DMS53 treated with DMSO at 0.1 percent for 48 hours (cell line): ENCODE measurements at regions not wholly inside any gene's neighbourhood (a gene's known extent, or its start where the extent isn't known, plus 50 kb on each side); places are given as distances from the start of the nearest gene placed in this dataset.
"Not testable (repeated sequence)": the region's sequence is repeated elsewhere in the genome, so short reads cannot be mapped to it uniquely, and the experiment has no call there.

Source experiments
- DNase-seq: peaks from one replicate; lab custom pipeline; 2025; ENCODE audit not compliant: unreplicated experiment; lab: John Stamatoyannopoulos, UW

- DNase-seq, result not testable (repeated sequence)
Measured at GRCh38 chr3:125791021-125791420, 178.0 kb upstream of the ROPN1B start.

DNA sequence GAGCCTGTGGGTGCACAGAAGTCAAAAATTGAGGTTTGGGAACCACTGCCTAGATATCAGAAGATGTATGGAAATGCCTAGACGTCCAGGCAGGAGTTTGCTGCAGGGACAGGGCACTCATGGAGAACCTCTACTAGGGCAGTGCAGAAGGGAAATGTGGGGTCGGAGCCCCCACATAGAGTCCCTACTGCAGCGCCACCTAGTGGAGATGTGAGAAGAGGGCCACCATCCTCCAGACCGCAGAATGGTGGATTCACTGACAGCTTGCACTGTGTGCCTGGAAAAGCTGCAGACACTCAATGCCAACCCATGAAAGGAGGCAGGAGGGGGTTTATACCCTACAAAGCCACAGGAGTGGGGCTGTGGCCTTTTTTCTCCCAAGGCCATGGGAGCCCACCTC is 159.0 kb upstream of the ROPN1B start:
- not testable (repeated sequence) for DNase-seq

GRCh38 chr3:125822175-125822574 is 146.8 kb upstream of the ROPN1B start:
- not testable (repeated sequence) for DNase-seq

DNA sequence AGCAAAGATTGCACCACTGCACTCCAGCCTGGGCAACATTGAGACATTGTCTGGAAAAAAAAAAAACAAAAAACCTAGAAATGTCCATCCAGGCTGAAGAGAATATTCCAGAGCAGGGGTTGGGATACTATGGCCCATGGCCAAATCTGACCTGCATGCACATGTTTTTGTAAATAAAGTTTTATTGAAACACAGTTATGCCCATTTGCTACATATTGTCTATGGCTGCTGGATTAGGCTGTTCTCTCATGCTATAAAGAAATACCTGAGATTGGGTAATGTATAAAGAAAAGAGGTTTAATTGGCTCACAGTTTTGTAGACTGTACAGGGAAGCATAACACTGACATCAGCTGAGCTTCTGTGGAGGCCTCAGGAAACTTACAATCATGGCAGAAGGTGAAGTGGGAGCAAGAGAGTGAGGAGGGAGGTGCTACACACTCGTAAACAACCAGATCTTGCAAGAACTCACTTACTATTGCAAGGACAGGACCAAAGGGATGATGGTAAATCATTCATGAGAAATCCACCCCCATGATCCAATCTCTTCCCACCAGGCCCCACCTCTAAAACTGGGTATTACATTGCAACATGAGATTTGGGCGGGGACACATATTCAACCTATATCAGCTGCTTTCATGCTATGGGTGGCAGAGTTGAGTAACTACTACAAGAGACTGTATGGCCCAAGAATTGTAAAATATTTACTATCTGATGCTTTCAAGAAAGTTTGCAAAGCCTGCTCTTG is 137.8 kb upstream of the ROPN1B start:
- DNase-seq, result not testable (repeated sequence)

- not testable (repeated sequence) for DNase-seq
Measured at GRCh38 chr3:125835562-125835961, 133.4 kb upstream of the ROPN1B start.

DNA sequence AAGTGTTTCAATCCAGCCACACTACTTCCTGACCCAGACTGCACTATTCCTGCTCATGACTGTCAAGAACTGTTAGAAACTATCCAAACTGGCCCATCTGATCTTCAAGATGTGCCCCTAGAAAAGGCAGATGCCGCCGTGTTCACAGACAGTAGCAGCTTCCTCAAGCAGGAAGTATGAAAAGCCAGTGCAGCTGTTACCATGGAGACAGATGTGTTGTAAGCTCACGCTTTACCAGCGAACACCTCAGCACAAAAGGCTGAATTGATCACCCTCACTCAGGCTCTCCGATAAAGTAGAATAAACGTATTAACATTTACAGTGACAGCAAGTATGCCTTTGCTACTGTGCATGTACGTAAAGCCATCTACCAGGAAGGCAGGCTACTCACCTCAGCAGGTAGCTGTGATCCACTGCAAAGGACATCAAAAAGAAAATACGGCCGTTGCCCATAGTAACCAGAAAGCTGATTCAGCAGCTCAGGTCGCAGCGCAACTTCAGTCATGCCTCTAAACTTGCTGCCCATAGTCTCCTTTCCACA is 132.9 kb upstream of the ROPN1B start:
- DNase-seq, result not testable (repeated sequence)

DNA sequence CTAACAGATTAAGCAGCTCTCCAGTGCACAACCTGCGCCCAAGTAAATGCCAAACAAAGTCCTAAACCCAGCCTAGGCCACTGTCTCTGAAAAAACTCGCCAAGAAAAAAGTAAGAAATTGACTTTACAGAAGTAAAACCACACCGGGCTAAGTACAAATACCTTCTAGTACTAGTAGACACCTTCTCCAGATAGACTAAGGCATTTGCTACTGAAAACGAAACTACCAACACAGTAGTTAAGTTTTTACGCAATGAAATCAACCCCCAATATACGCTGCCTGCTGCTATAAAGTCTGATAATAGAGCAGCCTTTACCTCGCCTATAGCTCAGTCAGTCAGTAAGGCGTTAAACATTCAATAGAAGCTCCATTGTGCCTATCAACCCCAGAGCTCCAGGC is 132.2 kb upstream of the ROPN1B start:
- not testable (repeated sequence) for DNase-seq

- not testable (repeated sequence) for DNase-seq
Measured at GRCh38 chr3:125838857-125839256, 130.1 kb upstream of the ROPN1B start.

- DNase-seq, result not testable (repeated sequence)
Measured at GRCh38 chr3:125840465-125840864, 128.5 kb upstream of the ROPN1B start.

DNA sequence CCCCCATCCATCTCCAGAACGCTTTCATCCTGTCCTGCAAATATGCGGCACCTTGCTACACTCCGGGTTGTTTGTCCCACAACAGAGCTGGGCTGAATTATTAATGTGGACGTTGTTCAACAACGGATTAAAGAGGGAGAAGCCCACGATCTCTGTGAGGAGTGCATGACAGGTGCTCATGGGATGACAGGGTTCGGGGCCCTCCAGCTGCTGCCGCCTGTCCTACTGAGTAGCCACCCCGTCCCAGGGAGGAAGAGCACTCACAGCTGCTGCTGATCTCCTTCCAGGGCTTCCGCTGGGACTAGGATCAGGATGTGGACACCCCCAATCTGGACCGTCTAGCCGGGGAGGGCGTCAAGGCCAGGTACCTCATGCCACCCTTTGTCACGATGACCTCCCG is 121.0 kb upstream of the ROPN1B start:
- not testable (repeated sequence) for DNase-seq

DNA sequence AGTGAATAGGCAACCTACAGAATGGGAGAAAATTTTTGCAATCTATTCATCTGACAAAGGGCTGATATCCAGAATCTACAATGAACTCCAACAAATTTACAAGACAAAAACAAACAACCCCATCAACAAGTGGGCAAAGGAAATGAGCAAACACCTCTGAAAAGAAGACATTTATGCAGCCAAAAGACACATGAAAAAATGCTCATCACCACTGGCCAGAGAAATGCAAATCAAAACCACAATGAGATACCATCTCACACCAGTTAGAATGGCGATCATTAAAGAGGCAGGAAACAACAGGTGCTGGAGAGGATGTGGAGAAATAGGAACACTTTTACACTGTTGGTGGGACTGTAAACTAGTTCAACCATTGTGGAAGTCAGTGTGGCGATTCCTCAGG is 114.0 kb upstream of the ROPN1B start:
- not testable (repeated sequence) for DNase-seq

GRCh38 chr3:125860547-125860946 is 108.4 kb upstream of the ROPN1B start:
- not testable (repeated sequence) for DNase-seq

- DNase-seq, result not testable (repeated sequence)
Measured at GRCh38 chr3:125862841-125863254, 106.1 kb upstream of the ROPN1B start.

DNA sequence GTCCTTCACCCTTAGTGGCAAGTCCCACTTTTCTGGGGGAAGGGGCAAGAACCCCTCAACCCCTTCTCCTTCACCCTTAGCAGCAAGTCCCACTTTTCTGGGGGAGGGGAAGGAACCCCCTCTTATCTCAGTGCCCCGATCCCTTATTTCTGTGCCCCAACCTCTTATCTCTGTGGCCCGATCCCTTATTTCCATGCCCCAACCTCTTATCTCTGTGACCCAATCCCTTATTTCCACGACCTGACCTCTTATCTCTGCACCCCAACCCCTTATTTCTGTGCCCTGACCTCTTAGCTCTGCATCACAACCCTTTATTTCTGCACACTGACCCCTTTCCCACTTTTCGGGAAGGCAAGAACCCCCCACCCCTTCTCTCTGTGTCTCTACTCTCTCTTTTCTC is 104.4 kb upstream of the ROPN1B start:
- DNase-seq, result not testable (repeated sequence)

DNA sequence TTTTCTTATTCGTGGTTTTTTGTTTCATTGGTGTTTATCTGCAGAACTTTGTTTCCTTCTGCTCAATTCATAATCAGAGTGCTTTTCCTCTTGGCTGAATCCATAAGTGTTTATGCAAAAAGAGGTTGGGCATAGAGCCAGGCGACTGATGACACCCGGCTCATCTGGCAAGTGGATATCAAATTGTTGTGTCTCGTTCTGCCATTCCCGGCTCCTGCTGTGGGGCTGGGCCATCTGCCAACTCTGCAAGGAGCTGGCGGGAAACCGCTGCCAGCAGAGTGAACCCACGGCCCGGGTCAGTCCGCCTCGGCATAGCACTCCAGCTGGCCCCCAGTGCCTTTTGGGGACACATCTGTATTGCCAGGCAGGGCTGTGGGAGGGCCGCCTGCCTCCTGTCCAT is 83.0 kb upstream of the ROPN1B start:
- DNase-seq, result peak; percentile 47

DNA sequence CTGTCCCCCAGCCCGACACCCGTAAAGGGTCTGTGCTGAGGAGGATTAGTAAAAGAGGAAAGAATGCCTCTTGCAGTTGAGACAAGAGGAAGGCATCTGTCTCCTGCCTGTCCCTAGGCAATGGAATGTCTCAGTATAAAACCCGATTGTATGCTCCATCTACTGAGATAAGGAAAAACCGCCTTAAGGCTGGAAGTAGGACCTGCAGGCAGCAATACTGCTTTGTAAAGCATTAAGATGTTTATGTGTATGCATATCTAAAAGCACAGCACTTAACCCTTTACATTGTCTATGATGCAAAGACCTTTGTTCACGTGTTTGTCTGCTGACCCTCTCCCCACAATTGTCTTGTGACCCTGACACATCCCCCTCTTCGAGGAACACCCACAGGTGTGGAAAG is 69.8 kb upstream of the ROPN1B start:
- not testable (repeated sequence) for DNase-seq

- DNase-seq, result not testable (repeated sequence)
Measured at GRCh38 chr3:125901473-125901872, 67.5 kb upstream of the ROPN1B start.

DNA sequence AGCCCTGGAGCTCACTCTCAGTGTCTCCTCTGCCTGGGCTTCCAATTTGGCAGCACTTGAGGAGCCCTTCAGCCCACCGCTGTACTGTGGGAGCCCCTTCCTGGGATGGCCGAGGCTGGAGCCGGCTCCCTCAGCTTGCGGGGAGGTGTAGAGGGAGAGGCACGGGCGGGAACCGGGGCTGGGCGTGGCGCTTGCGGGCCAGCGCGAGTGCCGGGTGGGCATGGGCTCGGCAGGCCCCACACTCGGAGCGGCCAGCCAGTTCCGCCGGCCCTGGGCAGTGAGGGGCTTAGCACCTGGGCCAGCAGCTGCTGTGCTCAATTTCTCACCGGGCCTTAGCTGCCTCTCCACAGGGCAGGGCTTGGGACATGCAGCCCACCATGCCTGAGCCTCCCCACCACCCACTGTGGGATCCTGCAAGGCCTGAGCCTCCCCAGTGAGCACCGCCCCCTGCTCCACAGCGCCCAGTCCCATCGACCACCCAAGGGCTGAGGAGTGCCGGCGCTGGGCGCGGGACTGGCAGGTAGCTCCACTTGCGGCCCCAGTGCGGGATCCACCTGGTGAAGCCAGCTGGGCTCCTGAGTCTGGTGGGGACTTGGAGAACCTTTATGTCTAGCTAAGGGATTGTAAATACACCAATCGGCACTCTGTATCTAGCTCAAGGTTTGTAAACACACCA is 65.1 kb upstream of the ROPN1B start:
- DNase-seq, result not testable (repeated sequence)

DNA sequence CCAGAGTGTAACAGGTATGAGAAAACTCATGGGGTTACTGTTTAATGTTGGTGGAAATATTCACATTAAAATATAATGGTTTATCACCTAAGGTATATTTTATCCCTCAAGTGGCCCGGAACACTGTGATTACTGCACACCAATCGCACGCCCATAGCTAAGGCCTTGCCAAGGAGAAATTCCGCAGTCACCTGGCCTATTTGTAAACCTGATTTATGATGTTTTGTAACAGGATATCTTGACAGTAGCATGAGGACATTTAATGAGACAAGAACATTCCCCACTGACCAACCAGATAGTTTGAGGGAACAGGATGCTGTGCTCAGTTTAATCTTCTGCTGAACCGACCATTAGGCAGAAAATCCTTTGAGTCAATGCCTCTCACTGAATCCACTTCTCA is 61.7 kb upstream of the ROPN1B start:
- not testable (repeated sequence) for DNase-seq

GRCh38 chr3:125910851-125911250 is 58.1 kb upstream of the ROPN1B start:
- DNase-seq, result not testable (repeated sequence)

GRCh38 chr3:125914608-125915436 is 54.2 kb upstream of the ROPN1B start:
- DNase-seq, result peak; percentile 3
